Left kidney (tissue), 1 donor: ENCODE measurements at regions not wholly inside any gene's neighbourhood (a gene's known extent, or its start where the extent isn't known, plus 50 kb on each side); places are given as distances from the start of the nearest gene placed in this dataset.

Source experiments
- DNase-seq: peaks from one replicate; pipeline ENCODE4 v3.0.0-alpha.2; 2013

DNA sequence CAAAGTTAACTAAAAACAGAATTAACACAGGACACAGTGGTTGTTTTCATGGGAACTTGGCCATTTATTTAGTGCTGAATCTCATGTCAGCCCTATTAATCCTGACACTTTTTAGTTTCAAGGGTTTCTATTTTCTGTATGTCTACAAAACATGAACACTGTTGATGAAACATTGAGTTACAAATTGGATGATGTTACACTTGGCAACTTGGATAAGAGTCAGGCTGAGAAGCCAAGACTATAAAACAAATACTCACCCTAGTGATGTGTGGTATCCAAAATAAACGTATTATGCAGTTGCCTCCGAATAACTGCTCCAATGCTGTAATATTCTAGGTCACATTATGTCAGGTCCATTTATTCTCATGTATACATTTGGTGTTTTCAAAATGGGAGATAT, 349.6 kb downstream of the ZIC1 start:
- DNase-seq = peak; percentile 24

DNA sequence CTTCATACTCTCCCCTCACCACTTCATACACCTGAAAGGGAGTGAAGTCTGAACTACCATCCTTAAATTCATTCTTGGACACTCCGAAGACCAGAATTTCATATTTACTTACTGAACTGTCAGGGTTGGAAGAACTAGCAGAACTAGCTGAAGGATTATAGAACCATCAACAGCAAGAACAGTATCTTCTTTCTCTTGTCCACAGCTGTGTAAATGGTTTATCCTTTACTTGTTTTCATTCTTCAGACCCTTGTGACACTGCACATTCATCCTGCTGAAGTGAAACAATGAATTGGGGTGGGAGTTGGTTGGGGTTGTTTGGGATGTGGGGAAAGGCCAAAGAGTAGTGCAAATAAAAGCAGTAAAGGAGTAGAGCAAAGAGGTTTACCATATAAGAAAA, 350.9 kb downstream of the ZIC1 start:
- no peak for DNase-seq

DNA sequence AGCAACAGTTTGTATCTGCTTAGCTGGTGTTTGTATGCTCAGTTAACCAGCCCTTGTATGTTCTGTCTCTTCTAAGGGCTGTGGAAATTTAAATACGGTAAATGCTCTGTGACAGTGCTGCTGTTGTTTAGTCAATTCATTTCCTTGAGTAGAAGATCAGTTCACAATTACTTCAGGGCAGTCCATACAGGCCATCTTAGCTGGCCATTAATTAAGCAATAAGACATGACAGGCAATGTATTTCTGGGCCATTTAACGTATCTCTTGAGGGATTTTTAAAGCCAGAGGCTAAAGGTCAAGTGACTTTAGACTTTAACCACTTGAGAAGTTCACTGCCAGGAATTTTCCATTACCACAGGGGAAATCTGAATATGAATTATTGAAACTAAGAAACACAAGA, 351.8 kb downstream of the ZIC1 start:
- DNase-seq = no peak

DNA sequence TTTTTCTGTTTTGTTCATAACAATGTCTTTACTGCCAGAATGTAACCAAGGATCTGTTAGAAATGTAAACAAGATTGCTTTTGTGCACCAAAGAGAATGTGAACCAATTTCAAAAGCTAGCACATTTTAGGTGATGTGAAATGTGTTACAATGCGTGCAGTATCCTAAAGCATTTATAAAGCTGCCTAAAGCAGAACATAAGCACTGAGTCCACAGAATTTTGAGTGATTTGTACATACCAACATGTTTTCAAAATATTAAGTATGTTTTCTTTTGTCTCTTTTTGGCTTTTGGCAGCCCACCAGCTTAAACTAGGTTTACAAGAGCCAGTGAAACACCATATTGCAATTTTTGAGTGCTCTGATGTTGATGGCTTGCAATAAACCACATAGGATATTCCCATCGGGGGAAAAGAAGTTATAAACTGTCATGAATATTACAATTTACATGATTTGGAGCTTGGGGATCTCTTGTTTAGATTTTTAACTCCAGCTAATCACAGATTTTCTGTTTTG, 364.0 kb downstream of the ZIC1 start:
- no peak for DNase-seq

DNA sequence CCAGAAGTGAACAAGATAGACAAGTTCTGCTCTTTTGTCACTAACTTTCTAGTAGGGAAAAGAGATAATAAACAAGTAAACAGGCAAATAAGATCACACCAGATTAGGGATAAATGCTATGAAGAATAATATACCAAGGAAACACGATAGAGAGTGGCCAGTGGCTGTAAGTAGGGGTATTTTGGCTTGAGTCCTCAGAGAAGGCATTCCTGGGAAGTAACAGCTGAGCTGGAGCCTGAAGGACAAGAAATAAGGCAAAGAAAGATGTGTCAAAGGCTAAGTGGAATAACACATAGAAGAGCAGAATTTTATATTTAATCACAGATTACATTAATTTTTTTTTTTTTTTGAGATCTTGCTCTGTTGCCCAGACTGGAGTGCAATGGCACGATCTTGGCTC, 366.2 kb downstream of the ZIC1 start:
- no peak for DNase-seq

DNA sequence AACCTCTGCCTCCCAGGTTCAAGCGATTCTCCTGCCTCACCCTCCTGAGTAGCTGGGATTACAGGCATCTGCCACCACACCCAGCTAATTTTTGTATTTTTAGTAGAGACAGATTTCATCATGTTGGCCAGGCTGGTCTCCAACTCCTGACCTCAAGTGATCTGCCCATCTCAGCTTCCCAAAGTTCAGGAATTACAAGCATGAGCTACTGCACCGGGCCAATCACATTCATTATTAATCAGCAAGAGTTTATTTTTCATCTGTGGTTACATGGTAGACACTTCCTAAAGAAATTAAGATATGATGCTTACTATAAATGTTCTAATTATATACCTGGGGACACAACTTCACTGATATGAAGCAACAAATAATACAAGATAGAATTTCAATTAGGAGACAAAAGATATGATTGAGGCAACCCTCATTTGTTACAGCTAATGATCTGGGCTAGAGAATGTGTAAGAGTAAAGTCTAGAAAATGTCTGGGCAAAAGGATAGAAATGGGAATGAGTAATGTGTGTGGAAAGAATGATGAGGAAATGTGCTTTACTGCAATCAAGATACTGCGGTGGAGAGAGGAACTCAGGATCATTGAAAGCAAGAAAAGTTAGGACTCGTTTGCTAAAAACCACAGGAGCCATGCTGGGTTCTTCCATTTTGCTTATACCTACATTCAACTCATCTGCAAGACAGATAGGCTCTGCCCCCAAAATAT, 366.8 kb downstream of the ZIC1 start:
- DNase-seq = no peak

DNA sequence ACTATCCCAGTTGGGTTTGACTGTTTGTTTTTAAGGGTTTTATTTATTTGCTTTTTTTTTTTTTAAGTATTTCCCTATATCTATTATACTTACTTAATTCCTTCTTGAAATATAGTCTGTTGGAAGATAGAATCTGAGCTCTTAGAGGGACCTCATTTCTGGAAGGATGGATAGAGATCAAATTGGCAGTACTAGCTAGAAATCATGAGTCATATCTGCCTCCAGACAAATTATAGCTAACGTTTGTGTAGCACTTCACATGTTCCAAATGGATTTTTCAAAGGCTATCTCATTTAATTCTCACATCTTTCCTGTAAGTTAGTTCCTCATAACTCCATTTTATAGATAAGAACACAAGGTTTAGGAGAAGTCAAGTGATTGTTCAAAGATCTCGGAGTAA, 384.7 kb downstream of the ZIC1 start:
- no peak for DNase-seq

DNA sequence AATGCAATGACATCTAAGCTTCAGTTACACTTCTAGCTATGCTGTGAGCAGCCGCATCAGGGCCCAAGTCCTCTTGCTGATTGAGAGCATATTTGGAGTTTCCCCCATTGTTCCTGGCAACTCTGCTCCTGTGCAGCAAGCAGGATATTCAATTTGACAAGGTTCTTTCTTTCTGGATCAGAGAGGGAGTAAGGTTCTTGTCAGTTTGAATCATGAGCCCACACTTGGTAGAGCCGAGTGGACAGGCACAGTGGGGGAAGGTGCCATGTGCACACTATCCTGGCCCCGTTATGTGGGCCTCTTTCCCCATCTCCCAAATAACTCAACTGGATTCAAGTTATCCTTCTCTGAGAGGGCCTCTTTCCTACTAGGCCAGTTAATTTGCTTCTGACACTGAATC, 385.4 kb downstream of the ZIC1 start:
- no peak for DNase-seq

DNA sequence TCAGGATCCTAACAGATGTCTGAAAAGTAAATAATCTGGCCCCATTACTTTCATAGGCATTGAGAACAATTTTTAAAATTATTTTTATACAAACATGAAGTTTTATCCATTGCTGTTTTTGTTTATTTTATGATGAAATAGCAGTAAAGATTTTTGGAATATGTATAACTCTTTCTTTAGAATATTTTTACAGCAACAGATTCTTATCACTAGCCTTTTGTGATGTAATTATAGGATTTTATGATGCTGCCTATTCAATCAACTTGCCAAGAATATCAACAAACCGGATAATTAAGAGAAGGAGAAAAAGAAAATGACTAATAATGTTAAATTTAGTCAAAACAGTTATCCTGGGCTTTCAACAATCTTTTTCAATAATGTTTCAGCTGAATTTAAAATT, 386.3 kb downstream of the ZIC1 start:
- no peak for DNase-seq

DNA sequence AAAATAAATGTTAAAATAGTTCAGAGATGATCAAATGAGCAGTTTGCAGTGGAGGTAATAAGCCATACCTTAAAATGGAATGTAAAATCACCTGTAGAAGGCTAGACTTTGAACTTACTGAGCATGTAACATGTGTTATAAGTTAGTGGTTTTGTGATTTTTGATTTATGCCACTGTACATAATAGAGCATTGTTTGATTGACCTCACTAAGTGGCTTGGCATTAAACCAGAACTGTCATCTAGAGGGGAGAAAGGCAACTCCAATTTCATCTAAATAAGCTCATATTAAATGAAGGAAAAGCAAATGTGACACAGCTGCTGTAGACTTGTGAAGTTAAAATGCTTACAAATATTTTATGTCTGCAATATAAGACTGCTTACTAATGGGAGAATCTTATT, 387.9 kb downstream of the ZIC1 start:
- peak; percentile 15 for DNase-seq

DNA sequence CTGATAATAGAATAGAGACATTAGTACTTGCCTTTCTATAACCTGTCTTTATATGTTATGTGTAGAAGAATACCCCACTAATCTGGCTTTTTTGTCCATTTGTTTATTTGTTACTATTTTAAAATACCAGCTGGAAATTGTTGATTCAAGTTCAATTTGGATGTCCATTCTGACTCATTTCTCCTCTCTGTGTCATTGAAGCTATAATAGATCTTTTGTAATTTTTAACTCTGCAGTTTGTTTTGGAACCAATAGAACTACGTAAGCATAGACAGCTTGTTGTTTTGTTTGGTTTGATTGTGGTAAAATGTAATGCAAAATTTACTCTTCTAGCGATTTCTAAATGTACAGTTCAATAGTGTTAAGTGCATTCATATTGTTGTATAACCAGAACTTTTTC, 390.4 kb downstream of the ZIC1 start:
- DNase-seq = no peak

DNA sequence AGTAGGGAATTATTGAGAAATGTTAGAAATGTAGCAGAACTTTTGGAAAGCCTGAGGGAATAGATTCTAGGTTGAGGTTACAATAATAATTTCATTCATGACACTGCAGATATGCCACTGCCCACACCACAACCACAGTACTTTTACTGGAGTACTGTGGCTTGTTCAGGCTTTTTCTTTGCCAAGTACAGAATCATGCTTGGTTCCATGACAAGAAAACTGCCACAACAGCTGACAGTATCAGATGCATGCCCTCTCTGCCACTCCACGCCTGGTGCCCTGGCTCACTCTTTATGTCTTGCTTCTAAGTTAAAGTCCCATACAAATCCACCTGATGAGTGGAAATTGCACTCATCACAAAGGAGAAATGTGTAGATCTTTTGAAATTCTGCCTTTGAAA, 398.6 kb downstream of the ZIC1 start:
- no peak for DNase-seq

DNA sequence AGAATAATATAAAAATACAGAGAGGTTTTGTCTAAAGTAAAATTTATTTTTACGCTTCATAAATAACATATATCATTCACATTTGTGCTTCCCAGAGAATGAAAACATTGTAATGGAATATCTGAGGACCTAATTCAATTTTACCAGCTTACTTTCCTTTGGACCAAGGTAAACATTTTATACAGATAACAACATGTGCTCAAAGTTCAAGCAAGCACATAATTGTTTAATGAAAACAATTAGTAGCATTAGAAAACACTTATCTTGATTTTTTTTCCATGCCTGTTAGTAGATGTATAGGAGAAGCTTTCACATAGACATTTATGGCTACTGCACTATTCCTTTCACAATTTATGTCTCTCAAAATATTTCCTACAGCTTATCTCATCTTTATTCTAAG, 400.0 kb downstream of the ZIC1 start:
- no peak for DNase-seq

DNA sequence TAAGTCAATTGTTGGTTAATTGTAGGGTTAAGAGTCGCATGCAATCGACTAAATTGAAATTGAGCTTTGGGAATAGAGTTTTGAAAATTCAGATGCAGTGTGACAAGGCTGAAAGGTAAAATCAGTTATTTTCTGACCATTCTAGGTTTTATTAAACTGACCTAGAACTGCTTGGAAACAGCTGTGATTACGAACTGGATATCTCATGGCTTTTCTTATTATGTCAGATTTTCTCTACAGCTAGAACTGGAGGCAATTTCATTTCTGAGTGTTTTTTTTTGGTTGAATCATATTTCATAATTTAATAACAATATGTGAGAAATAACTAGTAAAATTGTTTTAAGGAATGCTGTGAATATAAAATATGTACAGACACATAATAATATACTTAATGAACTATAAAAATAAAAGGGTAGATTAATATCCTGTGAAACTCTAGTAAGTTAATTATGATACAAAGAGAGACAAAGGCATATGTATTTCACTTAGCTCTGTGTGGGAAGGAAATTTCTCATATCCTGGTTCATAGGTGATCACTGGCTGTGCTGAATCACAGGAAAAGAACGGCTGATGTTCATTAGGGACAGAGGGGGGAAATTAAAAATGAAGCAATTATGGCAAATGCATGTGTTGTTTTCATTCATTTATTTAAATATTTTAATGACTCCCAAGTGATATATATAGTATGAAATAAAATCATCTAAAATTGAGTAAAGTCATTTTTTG, 403.2 kb downstream of the ZIC1 start:
- DNase-seq = no peak

DNA sequence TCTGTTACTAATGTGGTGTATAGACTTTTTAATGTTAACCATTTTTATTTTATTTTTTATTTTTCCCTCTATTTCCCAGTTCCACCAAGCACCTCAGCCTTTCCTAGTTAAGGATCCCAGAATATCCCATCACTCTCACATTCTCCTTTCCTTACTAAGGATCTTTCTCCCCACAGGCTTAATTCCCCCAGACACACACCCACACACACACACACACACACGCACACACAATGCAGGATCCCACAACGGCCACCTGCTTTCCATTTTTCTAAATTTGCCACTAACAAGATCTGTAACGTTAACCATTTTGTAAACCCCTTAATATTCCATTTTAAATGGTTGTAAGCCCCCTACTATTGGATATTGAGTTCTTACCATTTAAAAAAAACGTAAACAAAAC, 404.1 kb downstream of the ZIC1 start:
- DNase-seq = no peak

DNA sequence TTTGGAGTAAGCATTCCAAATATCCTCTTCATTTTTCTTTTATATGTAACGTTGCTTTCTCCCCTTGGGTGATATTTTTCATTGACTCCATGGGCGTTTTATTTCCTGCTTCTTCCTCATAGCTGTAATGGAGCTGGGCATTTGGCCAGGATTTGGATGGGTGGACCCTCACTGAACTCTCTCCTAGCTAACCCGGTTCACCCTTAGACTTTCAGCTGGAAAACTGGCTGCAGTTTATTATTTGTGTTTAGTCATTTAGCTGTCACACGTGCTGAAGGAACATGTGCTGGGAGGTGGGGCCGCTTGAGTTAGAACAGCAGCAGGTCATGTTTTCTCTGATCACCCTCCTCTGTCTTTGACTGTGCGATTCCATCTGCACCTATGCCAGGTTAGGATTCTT, 407.6 kb downstream of the ZIC1 start:
- peak; percentile 80 for DNase-seq

DNA sequence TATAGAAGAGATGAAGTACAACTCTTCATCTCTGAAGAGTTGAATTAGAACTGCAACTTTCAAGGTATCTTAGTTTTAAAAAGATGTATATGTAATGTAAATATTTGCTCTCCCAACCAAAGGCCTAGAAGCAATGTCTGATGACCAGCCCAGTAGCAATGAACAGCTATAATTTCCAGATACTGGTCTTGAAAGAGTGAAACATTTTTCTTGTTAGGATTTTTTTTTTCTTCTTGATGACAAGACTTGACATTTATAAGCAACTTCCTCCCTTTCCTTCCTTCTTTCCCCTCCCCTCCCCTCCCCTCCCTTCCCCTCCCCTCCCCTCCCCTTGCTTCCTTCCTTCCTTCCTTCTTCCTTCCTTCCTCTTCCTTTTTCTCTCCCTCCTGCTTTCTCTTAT, 423.4 kb downstream of the ZIC1 start:
- DNase-seq = no peak

DNA sequence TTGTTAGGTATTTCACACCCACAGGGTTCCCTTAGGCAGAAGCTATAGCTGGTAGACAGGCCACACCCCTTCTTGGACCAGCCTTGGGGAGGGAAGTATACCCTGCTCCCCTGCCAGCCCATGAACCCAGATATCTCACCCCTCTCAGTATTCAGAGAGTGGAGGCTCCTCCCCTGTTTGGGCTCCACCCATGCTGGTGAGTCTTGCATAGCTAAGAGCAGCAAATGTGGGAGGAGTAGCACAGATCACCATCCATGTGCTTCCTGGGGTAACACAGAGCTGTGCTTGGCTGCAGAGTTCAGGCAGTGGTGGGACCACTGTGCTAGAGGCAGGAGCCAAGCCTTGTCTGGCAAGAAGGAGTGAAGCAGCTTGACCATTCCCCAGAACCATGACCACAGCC, 427.2 kb downstream of the ZIC1 start:
- DNase-seq = no peak

DNA sequence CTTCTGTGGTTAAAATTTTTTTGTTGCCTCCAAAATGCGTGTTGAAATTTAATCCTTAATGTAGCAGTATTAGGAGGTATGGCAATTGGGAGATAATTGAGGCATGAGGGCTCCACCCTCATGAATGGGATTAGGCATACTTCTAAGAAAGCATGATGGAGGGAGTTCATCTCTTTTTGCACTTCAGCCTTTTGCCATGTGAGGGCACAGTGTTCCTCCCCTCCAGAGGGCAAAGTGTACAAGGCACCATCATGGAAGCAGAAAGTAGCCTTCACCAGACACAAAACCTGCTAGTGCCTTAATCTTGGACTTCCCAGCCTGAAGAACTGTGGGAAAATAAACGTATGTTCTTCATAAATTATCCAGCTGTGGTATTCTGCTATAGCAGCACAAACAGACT, 429.5 kb downstream of the ZIC1 start:
- no peak for DNase-seq

DNA sequence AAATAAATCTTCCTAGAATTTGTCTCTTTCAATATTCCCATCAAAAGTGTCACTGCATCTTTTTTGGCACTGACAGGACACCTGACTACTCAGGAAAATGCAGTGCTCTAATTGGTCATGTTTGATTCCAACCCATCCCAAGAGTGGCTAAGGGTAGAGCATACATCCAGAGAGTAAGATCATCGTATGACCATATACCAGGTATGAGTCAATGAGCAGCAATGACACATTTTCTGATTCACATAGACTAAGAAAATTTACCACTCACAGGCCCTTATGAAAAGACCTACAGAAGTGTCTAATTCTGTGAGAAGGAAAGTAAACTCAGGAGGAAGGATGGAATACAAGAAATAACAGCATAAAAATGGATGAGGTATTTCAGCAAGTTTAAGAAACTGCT, 434.2 kb downstream of the ZIC1 start:
- no peak for DNase-seq

DNA sequence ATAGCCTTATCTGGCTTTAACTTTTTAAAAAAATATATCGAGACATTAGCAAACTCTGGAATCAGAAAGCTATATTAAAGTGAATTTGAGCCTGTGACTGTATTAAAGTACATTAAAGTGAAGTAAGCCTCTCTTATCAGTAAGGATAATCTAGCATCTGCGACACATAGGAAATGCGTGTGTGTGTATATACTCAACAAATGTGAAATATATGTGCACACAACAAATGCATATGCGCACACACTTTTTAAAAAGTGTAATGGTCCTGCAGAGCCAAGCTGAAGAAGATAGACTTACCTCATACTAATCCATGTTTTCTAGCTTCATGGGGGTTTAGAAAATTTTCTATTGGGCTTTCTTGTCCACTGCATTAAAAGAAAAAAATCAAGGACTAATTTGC, 437.1 kb downstream of the ZIC1 start:
- DNase-seq = no peak

DNA sequence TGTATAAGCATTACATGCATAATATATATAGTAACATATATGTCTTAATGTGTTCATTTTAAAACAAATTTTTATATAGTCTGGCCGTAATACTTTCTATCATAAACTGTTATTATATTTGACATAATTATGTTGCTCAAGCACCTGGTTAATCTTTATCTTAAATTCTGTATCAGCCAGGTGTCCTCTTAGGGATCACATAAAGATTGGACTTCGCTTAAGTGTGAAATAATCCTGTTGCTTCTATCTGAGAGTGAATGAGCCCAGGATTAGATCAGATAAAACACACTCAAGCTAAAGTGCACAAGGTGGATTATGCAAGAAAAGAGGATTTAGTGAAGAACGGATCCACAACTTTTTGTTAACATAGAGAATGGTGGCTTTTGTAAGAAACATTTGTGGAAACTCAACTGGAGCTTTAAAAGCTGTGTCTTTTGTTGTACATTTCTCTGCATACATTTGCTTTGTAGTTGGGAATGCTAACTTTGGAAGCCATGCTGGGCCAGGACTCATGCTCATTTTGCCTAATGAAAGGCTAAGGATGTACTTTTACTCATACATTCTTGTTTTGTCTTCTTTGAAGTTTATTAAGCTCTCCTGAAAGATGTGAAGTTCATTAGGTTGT, 437.8 kb downstream of the ZIC1 start:
- DNase-seq = no peak

DNA sequence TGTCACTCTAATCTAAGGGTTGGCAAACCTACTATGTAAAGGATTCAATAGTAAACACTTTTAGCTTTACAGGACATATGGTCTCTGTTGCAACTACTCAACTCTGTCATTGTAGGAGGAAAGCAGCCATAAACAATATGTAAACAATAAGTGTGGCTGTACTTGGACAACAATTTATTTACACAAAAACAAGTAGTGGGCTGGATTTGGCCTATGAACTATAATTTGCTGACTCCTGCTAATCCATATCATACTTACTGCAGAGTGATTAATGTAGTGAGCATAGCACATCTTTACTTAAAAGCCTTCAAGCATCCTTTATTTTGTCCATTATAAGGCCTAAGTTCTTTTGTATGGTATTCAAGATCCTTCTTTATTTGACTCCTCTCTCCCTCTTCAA, 441.9 kb downstream of the ZIC1 start:
- DNase-seq = peak; percentile 14

DNA sequence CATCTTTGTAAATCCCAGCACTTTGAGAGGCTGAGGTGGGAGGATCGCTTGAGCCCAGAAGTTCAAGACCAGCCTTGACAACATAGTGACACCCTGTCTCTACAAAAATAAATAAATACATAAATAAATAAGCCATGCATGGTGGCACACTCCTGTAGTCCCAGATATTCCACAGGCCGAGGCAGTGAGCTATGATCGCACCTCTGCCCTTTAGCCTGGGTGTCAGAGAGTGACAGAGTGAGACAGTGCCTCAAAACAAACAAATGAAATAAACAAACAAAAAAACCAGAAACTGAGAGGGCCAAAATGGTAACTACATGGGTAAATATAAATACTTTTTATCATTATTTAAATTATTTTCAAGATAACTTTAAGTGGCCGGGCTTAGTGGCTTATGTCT, 445.4 kb downstream of the ZIC1 start:
- DNase-seq = no peak
